MV-4-11 (cell line): ENCODE measurements at regions not wholly inside any gene's neighbourhood (a gene's known extent, or its start where the extent isn't known, plus 50 kb on each side); places are given as distances from the start of the nearest gene placed in this dataset.
A peak's percentile ranks its signal among the peaks of the same experiment; 100 is the strongest.
"Not testable (repeated sequence)": the region's sequence is repeated elsewhere in the genome, so short reads cannot be mapped to it uniquely, and the experiment has no call there.

ENCODE experiments used
- DNase-seq: peaks from one replicate; lab custom pipeline; 2025; lab: John Stamatoyannopoulos, UW

DNA sequence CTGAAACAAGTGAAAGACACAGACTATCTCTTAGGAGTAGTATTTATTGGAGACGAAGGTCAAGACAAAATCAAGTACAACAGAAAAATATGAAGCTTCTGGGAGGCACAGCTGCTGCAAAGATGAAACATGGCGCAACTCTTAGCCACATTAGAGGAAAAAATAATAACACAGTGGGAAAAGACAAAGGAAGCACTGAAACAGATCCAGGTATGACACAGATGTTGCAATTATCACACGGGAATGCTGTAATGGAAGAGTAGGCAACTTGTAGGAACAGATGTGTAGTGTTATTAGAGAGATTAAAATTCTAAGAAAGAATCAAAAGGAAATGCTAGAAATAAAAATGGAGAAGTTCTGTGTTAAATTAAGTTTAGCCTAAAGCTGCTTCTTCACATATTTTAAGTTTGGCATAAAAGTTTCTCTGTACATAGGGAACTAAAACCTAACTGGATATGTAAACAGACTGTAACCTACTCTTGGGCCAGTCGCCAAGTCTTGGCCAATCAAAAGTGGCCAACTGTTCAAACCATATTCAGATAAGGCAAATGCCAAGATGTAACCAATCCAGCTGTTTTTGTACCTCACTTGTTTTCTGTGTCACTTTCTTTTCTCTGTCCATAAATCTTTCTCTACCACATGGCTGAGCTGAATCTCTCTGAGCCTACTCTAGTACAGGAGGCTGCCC, 1132.0 kb upstream of the LRRTM3 start:
- DNase-seq: peak; percentile 73

DNA sequence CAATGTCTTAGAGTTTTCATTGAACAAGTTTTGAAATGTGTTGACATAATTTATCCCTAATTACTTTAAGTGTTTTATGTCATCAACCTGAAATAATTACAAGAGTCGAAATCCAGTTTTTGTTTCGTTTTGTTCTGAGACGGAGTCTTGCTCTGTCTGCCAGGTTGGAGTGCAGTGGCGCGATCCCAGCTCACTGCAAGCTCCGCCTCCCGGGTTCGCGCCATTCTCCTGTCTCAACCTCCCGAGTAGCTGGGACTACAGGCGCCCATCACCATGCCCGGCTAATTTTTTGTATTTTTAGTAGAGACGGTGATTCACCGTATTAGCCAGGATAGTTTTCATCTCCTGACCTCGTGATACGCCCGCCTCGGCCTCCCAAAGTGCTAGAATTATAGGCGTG, 1131.0 kb upstream of the LRRTM3 start:
- not testable (repeated sequence) for DNase-seq

DNA sequence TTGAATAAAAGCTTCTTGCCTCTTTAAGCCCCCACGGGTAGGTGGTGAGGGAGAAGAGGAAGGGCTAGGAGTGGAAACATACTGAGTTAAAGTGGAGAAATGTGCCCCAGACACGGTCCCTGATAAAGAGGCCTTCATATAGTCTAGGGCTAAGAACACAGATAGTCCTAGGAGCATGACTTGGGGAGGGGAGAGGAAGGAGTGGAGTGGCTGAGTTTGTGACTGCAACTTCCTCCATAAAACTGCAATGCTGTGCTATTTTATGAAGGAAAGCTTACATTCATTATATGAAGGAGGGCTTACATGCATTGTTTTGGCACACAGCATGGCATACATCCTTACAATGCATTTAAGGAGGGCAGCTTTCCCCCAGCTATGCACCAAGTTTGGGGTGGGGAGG, 1129.4 kb upstream of the LRRTM3 start:
- DNase-seq: no peak

DNA sequence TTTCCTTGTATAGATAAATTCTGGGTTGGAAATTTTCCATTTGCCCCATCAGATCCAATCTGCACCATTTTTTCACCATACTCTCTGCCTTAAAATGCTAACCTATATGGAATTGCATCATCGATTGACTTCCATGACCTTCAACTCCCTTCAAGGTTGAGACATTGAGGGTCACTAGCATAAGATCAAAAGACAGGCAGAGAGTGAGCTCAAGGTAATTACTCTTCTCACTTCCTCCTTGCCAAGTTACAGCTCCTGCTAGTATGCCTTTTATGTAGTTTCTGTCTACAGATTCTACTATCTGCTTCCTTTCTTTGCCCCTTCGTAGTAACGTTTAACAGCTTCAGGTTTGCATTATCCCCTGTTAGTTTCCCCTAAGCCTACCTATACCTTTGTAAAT, 1127.7 kb upstream of the LRRTM3 start:
- DNase-seq: no peak

DNA sequence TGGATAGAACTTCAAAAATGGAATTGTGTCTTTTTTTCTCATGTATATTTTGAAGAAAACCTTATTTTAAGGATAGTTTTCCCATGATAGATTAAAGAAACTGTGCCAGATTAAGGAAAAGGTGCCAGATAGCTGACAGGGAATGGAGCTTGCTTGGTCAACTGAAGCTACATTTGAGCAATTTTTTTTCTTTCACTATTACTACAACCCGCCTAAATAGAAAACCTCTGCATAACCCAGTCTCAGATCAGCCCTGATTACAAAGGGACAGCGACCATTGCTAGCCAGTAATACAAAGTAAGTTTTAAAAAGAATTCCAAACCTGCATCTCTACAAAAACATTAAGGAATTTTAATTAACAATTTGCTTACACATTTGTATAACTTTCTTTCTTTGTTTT, 1123.4 kb upstream of the LRRTM3 start:
- DNase-seq: no peak

DNA sequence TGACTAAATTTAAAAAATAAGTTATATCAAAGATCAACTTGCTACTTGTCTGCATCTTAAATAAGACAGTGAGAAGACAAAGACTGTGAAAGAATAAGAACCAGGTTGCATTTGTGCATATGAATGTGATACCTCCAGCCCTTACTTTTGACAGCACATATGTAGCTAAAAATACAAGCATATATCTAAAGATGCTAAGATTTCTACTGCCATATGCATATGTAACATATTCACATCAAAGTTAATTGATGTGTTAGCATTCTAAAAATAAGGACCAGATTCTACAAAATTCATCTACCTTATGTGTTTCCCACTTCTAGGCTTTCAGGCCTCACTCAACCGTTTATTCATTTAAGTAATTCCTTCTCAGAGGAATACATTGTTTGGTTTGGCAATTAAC, 1120.3 kb upstream of the LRRTM3 start:
- DNase-seq: no peak

DNA sequence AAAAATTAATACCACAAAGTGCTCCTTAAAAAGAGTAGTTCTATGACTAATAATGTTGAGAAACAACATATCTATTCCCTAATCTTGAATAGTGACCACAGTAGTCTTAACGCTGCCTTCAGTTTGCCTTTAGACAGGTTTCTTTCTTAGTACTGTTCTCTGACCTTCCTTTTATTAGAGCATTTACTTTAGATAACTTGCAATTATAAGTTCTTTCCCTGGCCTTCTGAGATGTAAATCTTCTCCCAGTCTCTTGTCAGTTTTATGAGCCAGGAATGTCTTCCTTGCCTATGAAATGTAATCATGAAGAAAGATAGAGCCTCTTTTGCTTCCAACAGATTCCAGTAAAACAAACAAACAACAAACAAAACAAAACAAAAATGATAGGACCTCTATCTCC, 1119.8 kb upstream of the LRRTM3 start:
- DNase-seq: no peak

DNA sequence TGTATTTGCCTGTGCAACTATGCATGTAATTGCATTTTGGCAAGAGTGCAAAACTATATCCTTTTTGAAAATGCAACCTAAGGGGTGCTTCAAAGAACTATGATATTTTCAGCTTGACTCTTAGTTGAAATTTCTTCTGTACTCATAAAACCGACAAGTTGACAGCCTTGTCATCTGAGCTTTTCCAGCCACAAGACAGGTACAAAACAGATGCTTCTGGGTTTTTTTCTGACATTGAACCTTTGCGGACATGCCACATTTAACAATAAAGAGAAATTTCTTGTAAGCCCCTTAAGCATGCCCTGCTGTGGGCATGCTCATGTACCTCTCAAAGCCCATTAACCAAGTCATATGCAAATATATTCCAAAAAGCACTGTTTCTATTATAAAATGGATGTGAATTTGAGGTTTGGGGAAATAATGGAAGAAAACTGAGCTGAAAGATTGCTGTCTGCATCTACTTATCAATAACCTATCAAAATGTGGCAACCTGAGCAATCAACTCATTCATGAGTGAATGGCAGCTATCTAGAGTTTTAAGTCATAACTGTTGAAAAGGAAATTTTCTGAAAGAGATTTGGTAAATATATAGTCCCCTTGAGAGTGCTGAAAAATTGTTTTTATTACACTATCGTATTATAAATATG, 1117.0 kb upstream of the LRRTM3 start:
- DNase-seq: no peak

DNA sequence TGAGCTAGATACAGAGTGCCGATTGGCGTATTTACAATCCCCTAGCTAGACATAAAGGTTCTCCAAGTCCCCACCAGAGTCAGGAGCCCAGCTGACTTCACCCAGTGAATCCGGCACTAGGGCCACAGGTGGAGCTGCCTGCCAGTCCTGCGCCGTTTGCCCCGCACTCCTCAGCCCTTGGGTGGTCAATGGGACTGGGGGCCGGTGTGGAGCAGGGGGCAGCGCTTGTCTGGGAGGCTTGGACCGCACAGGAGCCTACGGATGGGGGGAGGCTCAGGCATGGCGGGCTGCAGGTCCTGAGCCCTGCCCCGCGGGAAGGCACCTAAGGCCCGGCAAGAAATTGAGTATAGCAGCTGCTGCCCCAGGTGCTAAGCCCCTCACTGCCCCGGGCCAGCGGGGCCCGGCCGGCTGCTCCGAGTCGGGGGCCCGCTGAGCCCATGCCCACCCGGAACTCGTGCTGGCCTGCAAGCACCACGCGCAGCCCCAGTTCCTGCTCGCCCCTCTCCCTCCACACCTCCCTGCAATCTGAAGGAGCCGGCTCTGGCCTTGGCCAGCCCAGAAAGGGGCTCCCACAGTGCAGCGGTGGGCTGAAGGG, 1113.8 kb upstream of the LRRTM3 start:
- no peak for DNase-seq

DNA sequence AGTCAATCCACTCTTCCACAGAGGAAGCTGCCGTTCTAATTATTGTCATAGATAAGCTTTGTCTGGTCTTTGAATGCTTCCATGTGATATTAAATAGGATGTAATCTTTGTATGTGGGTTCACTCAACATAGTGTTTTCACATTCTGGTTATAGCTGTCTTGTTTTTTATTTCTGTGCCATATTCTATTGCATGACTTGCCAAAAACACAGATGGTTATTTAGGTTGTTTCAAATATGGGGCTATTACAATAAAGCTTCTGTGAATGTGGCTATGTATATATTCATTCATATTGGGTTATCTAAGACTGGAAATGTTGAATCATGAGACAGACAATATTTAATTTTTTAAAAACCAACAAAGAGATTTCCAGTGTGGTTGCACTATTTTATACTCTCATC, 1109.3 kb upstream of the LRRTM3 start:
- DNase-seq: no peak

DNA sequence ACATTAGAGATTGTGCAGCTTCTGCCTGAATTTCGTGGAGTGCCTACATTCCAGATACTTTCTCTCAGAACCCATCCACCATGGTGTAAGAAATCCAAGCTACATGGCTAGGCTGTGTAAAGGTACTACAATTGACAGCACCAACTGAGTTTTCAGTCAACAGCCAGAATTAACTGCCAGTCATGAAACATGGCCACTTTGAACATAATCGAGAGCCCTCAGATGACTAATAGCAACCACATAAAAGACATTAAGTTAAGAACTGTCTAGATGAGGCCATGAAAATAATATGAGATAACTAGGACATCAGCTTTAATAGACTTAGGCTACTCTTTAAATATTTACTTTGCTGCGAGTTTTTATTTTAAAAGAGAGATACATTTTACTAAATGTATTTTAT, 1106.8 kb upstream of the LRRTM3 start:
- no peak for DNase-seq

DNA sequence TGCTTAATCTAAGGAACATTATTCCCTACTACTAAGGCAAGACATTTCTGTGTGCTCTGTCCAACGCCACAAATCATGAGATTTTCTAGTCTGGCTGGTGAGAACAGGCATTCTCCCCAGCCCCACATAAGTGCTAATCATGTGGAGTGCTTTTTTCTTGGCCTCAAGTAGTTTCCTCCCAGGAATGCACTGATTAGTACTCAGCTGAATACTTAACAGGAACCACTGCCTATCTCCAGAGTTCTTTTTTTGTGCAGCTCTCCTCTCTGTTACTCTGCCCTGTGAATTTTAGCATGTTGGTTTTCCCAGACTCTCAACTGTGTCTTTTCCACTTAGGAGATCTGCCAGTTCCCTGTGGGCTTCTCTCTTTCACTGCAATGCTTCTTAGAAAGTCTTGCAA, 1098.5 kb upstream of the LRRTM3 start:
- no peak for DNase-seq

DNA sequence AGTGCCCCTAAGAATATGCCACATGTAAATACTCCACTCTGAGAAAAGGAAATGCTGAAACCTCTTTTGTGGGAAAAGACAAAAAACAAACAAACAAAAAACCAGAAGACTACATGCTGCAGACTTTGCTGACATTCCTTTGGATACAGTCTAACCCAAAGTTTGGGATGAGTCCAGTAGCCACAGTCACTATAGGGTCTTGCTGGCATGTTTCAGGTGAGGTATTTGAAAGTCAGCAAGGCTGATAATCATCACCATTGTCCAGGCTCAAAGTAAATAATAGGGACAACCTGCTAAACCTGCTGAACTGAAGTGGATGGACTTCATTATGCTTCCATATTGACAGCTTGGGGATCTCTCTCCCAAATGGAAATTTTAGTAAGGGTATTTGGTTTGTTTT, 1087.0 kb upstream of the LRRTM3 start:
- no peak for DNase-seq

DNA sequence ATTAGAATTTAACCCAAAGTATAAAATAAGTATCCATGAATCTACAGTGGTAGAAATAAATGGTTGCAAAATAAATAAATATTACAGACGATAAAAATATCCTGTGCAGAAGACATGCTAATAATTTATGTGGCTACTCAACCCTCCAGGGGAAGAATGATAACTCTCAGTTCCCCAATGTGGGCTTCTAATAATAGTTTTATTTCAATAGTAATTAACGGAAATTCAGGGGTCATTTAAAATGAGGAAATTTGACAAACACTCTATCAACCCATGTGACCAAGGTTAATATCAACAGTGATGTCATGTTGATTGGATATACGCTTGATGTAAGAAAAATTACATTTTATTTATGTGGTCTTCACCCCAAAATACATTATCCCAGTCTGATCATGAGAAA, 1082.6 kb upstream of the LRRTM3 start:
- no peak for DNase-seq

DNA sequence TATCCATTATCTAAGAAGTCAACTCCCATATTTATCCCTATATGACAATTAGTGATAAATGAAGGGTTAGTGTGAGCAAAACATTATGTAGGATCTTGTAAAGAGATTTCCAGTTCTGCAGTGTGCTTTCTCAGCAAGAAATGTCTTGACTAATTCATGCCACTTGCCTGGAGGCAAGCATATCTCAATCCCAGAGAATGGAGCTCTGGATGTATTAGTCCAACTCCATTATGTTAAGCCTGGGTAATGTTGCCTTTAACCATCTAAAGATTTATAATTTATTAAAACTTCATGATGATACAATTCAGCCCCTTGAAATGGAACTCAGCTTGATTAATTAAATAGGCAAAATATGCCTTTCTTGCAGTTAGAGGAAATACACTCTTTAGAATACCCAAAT, 1079.9 kb upstream of the LRRTM3 start:
- no peak for DNase-seq

DNA sequence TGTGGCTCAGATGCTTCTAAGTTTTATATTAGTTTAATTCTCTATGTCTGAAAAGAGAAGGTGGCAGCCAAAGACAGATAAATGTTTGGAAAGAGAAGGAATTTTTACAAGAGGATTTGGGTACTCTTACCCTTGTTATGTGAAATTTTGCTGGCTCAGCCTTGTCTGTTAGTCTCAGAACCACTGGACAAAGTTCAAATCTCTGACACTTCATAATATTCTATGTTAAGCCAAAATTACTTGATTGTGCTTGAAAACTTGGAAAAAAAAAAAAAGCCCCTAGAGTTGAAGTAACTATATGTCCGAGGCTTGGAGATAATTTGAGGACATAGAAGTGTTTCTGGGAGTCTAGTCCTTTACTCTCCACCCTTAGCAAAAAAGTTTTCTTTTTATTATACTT, 1079.3 kb upstream of the LRRTM3 start:
- no peak for DNase-seq

DNA sequence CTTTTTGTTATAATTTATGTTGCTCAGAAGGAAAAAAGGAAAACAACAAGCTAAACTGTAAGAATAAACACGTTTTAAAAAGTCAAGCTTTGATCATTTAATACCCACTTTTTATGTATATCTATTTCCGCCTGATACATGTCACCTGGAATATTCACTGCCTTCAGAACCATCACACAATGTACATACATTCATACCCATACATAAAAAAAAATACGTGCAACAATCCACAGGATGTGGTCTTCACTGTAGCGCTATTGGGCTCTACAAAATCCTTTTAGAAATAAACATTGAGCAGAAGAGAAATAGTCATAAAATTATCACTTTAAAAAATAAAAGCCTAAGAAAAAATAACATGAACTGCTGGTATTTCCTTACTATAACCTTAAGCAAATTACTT, 1078.9 kb upstream of the LRRTM3 start:
- DNase-seq: no peak

DNA sequence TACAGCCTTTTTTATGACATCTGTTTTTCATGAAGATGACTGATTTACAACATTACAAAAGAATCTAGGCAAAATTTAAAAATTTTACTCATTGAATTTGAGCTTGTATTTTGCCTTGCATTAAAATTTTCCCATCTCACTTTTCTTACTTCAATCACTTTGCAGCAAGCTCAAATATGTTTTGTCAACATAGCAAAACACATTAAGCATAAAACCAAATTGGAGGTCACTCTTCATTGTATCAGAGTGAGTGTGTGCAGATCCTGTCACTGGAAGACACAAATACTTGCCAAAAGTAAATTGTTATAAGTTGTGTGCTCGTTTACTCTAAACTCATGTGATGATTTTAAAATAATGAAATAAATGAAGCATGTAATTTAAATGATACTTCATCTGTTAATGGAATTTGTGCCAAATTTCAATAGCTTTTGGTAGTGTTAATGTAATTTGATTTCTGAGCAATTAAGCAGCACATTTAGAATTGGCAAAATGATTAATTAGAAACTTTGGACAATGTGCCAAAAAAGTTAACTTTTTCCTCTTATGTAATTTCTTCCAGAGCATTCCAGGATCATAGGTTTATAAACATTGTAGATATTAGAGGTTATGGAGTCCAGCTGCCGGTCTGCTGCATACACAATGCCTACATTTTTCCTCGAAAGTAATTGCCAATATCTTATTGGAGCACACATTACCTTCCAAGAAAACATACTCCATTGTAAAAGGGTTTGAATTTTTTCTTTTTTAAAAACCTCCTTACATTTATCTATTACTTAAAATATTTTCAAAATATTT, 1078.2 kb upstream of the LRRTM3 start:
- no peak for DNase-seq

DNA sequence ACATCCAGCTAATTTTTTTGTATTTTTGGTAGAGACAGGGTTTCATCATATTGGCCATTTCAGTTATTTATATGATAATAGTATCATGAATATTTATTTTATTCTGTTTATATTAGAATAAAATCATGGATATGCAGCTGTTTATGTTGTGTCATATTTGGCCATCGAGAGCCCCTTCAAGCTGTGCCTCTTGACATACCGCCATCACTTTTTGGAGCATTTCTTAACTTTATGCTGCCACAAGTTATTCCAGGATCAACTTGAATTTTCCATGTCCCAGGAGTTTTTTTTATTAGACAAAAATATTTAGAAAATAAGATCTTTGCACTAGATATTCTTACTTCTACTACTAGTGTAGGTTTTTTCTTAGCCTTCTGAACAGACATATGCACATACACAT, 1067.0 kb upstream of the LRRTM3 start:
- no peak for DNase-seq

DNA sequence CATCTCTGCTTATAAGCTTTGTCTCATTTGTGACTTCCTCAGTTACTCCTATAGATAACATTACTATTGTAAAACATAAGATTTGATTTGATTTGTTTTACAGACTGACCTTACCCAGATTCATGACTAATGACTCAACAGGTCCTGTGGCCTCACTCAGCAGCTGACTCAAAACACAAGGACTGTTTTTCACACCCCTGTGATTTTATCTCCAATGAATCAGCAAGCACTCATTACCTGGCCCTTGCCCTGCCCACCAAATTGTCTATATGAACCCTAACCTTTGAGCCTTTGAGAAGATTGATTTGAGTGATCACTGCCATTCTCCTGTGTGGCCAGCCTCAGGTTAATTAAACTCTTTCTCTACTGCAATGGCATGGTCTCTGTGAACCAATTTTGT, 1064.6 kb upstream of the LRRTM3 start:
- DNase-seq: no peak
